HCT116 (cell line): ENCODE measurements at regions not wholly inside any gene's neighbourhood (a gene's known extent, or its start where the extent isn't known, plus 50 kb on each side); places are given as distances from the start of the nearest gene placed in this dataset.

Source experiments
- ATAC-seq: fragments of 200-7000 bp; cut with Tn5 transposase; 2 replicates; pipeline ENCODE4 v1.9.1; 2020; ENCODE audit warnings: mild to moderate bottlenecking, moderate library complexity
- BruUV-seq: library from RNA; stranded (reverse); fragments of 400-500 nt; replicated peaks from 2 replicates; lab custom pipeline; 2021; lab: Mats Ljungman, UMichigan
- CTCF ChIA-PET: fragments of 300-600 bp; sonication (Branson Sonifier 250); formaldehyde crosslinking; loops from one replicate; lab custom pipeline; 2021; ENCODE audit warnings: antibody characterized with exemption; lab: Charles Lee
- POLR2A ChIA-PET: fragments of 300-600, 350-600 bp; sonication (Branson Sonifier 250); formaldehyde crosslinking; loops from one replicate; lab custom pipeline; 2021; ENCODE audit warnings: antibody characterized with exemption; lab: Charles Lee
- RAD21 ChIA-PET, 2 experiments: fragments of 300-600 bp; sonication (Branson Sonifier 250); formaldehyde crosslinking; loops; one replicate each; lab custom pipeline; 2023; ENCODE audit warnings: low total read pairs in 2 of 2; ENCODE audit not compliant: uncharacterized antibody in 2 of 2, unreplicated experiment in 2 of 2, low non-redundant PET in 1 of 2; lab: Charles Lee
- DNase-seq: peaks from one replicate; pipeline ENCODE4 v3.0.0-alpha.2; 2010; ENCODE audit warnings: low read depth, low spot score
- H2AFZ ChIP-seq: fragments of 200-600 bp; shearing (Covaris generic), sonication (generic); 2 replicates; pipeline ENCODE4 v1.6.1; 2017; ENCODE audit warnings: low read depth, mixed run types, mixed read lengths, antibody characterized with exemption, low read length; ENCODE audit not compliant: poor library complexity, severe bottlenecking
- H3K27ac ChIP-seq: 2 replicates; pipeline ENCODE4 v1.5.1; 2012; ENCODE audit warnings: low read depth, low read length
- H3K27me3 ChIP-seq: fragments of 200-600 bp; sonication (generic); 2 replicates; pipeline ENCODE4 v1.6.1; 2016; ENCODE audit warnings: mixed run types, low read length, mixed read lengths; ENCODE audit not compliant: insufficient read depth
- H3K36me3 ChIP-seq, 2 experiments: fragments of 200-500 bp in 1 of 2; fragments of 200-600 bp in 1 of 2; sonication (Bioruptor generic) in 1 of 2; sonication (generic) in 1 of 2; 2 replicates each; pipeline versions ENCODE4 v1.5.1 to v1.6.1; 2014 to 2016; ENCODE audit warnings: low read length in 2 of 2, inconsistent platforms in 1 of 2, mixed read lengths in 1 of 2, mixed run types in 1 of 2; ENCODE audit not compliant: insufficient read depth in 2 of 2, control insufficient read depth in 1 of 2
- H3K4me1 ChIP-seq, 2 experiments: fragments of 200-600 bp in 1 of 2; sonication (generic) in 1 of 2; 2 replicates each; pipeline versions ENCODE4 v1.5.1 to v1.6.1; 2012 to 2017; ENCODE audit warnings: low read length in 2 of 2, inconsistent platforms in 1 of 2, mild to moderate bottlenecking in 1 of 2, mixed read lengths in 1 of 2, mixed run types in 1 of 2, moderate library complexity in 1 of 2; ENCODE audit not compliant: insufficient read depth in 2 of 2, control insufficient read depth in 1 of 2
- H3K4me2 ChIP-seq: fragments of 200-600 bp; sonication (generic); 2 replicates; pipeline ENCODE4 v1.6.1; 2017; ENCODE audit warnings: mixed run types, low read length, mixed read lengths
- H3K4me3 ChIP-seq, 2 experiments: fragments of 200-600 bp in 1 of 2; sonication (generic) in 1 of 2; replicated peaks in 1 of 2; 2 replicates each; pipeline ENCODE4 v1.5.1; 2011 to 2016; ENCODE audit warnings: low read length in 2 of 2, control low read depth in 1 of 2, low read depth in 1 of 2, mild to moderate bottlenecking in 1 of 2, mixed read lengths in 1 of 2, mixed run types in 1 of 2
- H3K79me2 ChIP-seq: fragments of 200-600 bp; sonication (generic); 2 replicates; pipeline ENCODE4 v1.6.1; 2017; ENCODE audit warnings: mild to moderate bottlenecking, mixed run types, low read length, moderate library complexity, mixed read lengths; ENCODE audit not compliant: insufficient read depth
- H3K9ac ChIP-seq: fragments of 200-600 bp; sonication (generic); 2 replicates; pipeline ENCODE4 v1.6.1; 2016; ENCODE audit warnings: low read length, mixed read lengths
- H3K9me2 ChIP-seq: fragments of 200-600 bp; sonication (generic), shearing (Covaris generic); 2 replicates; pipeline ENCODE4 v1.6.1; 2017; ENCODE audit warnings: mixed run types, mild to moderate bottlenecking, moderate library complexity; ENCODE audit not compliant: insufficient read depth
- H3K9me3 ChIP-seq, 2 experiments: fragments of 200-500 bp in 1 of 2; fragments of 200-600 bp in 1 of 2; sonication (Bioruptor generic) in 1 of 2; sonication (generic) in 1 of 2; 2 replicates each; pipeline ENCODE4 v1.6.1; 2014 to 2017; ENCODE audit warnings: low read length in 2 of 2, mixed read lengths in 2 of 2, inconsistent platforms in 1 of 2, low read depth in 1 of 2, mild to moderate bottlenecking in 1 of 2, mixed run types in 1 of 2, moderate library complexity in 1 of 2; ENCODE audit not compliant: control insufficient read depth in 1 of 2, insufficient read depth in 1 of 2
- H4K20me1 ChIP-seq: fragments of 200-600 bp; sonication (generic), shearing (Covaris generic); 2 replicates; pipeline ENCODE4 v1.6.1; 2017; ENCODE audit warnings: mixed run types, mild to moderate bottlenecking, moderate library complexity; ENCODE audit not compliant: insufficient read depth
- ATF3 ChIP-seq: IDR thresholded peaks from 2 replicates; pipeline ENCODE4 v1.6.1; 2012
- CTCF ChIP-seq, 3 experiments: fragments of 200-600 bp in 1 of 3; sonication (generic) in 1 of 3; IDR thresholded peaks in 2 of 3; conservative IDR thresholded peaks in 1 of 3; 2 replicates each; pipeline ENCODE4 v1.5.1; 2012 to 2017; ENCODE audit warnings: low read depth in 2 of 3, low read length in 2 of 3, antibody characterized with exemption in 1 of 3, borderline replicate concordance in 1 of 3, control low read depth in 1 of 3, mild to moderate bottlenecking in 1 of 3, mixed read lengths in 1 of 3, mixed run types in 1 of 3, moderate library complexity in 1 of 3; ENCODE audit not compliant: insufficient read depth in 1 of 3
- ELF1 ChIP-seq: IDR thresholded peaks from 2 replicates; pipeline ENCODE4 v1.6.1; 2012; ENCODE audit warnings: low read depth, borderline replicate concordance
- EZH2 ChIP-seq: fragments of 200-600 bp; sonication (generic); IDR thresholded peaks from 2 replicates; pipeline ENCODE4 v1.6.1; 2017; ENCODE audit warnings: antibody characterized with exemption, mixed run types
- EZH2phosphoT487 ChIP-seq: fragments of 200-600 bp; IDR thresholded peaks from 2 replicates; pipeline ENCODE4 v1.6.1; 2018; ENCODE audit warnings: antibody characterized with exemption, borderline replicate concordance
- FOSL1 ChIP-seq: IDR thresholded peaks from 2 replicates; pipeline ENCODE4 v1.6.1; 2012; ENCODE audit warnings: low read depth
- JUND ChIP-seq: IDR thresholded peaks from 2 replicates; pipeline ENCODE4 v1.6.1; 2012
- MAX ChIP-seq: IDR thresholded peaks from 2 replicates; pipeline ENCODE4 v1.6.1; 2012
- POLR2A ChIP-seq: IDR thresholded peaks from 2 replicates; pipeline ENCODE4 v1.7.0; 2011; ENCODE audit warnings: borderline replicate concordance; ENCODE audit not compliant: insufficient read depth, insufficient read length; ENCODE audit errors: extremely low read depth
- POLR2AphosphoS5 ChIP-seq: IDR thresholded peaks from 2 replicates; pipeline ENCODE4 v1.6.1; 2011; ENCODE audit warnings: mild to moderate bottlenecking, low read depth, low read length, moderate library complexity
- REST ChIP-seq: IDR thresholded peaks from 2 replicates; pipeline ENCODE4 v1.6.1; 2012; ENCODE audit warnings: low read depth
- SIN3A ChIP-seq: IDR thresholded peaks from 2 replicates; pipeline ENCODE4 v1.6.1; 2012; ENCODE audit warnings: low read depth
- YY1 ChIP-seq: IDR thresholded peaks from 2 replicates; pipeline ENCODE4 v1.6.1; 2011; ENCODE audit warnings: low read length, low read depth, moderate library complexity, mild to moderate bottlenecking; ENCODE audit not compliant: insufficient replicate concordance; ENCODE audit errors: extremely low read depth
- ZBTB33 ChIP-seq: IDR thresholded peaks from 2 replicates; pipeline ENCODE4 v1.6.1; 2011; ENCODE audit warnings: mild to moderate bottlenecking, low read length, moderate library complexity; ENCODE audit not compliant: insufficient replicate concordance; ENCODE audit errors: extremely low read depth
- intact Hi-C: fragments of 100-400 bp; cut with micrococcal nuclease; formaldehyde crosslinking; loops from 2 replicates; pipeline ENCODE4 v1.10.0; 2022

GRCh38 chr14:97137705-97138104, 340.5 kb downstream of the VRK1 start:
- Histone ChIP-seq H3K36me3 (no peaks in the 10 kb centered on the region), H3K9me3 (no peaks in the 10 kb centered on the region), H3K9me2 (no peaks in the 10 kb centered on the region), H3K4me1 (no peaks in the 10 kb centered on the region), H3K79me2 (no peaks in the 10 kb centered on the region), H3K27me3 (no peaks in the 10 kb centered on the region), H4K20me1 (no peaks in the 10 kb centered on the region), H2AFZ (no peak overlapping the region), H3K9ac (no peak overlapping the region), H3K4me3 (no peak overlapping the region), H3K4me2 (no peak overlapping the region), H3K27ac (no peak overlapping the region)
- BruUV-seq: no TSS peak
- TF ChIP-seq POLR2AphosphoS5 (no peak), ELF1 (no peak), POLR2A (no peak), CTCF (IDR thresholded peaks at IDR 0.05 in 2 of 3, conservative IDR thresholded peaks at IDR 0.05 in 1 of 3; ENCODE audit: borderline replicate concordance in 1 of 3, insufficient read depth in 1 of 3, low read depth in 2 of 3, low read length in 2 of 3) (no peak), ZBTB33 (no peak), MAX (no peak), SIN3A (no peak), EZH2 (no peak), ATF3 (no peak), YY1 (no peak), FOSL1 (no peak), REST (no peak), EZH2phosphoT487 (no peak), JUND (no peak)
- intact Hi-C loops: loop anchor here (10.0 kb wide), 1 partner anchor 393 kb away; no protein-coding TSS in a partner anchor
- POLR2A ChIA-PET: no interaction called here
- ATAC-seq (no peak), DNase-seq (no peak)
- CTCF ChIA-PET: interaction anchor here (0.6 to 1.2 kb wide), 3 partner anchors 81 to 548 kb away, joined by 3 read pairs; no protein-coding TSS in a partner anchor
- RAD21 ChIA-PET: no interaction called here
